ENCODE measurements at regions not wholly inside any gene's neighbourhood (a gene's known extent, or its start where the extent isn't known, plus 50 kb on each side); places are given as distances from the start of the nearest gene placed in this dataset.
"Not testable (repeated sequence)": the region's sequence is repeated elsewhere in the genome, so short reads cannot be mapped to it uniquely, and the experiment has no call there.

DNA sequence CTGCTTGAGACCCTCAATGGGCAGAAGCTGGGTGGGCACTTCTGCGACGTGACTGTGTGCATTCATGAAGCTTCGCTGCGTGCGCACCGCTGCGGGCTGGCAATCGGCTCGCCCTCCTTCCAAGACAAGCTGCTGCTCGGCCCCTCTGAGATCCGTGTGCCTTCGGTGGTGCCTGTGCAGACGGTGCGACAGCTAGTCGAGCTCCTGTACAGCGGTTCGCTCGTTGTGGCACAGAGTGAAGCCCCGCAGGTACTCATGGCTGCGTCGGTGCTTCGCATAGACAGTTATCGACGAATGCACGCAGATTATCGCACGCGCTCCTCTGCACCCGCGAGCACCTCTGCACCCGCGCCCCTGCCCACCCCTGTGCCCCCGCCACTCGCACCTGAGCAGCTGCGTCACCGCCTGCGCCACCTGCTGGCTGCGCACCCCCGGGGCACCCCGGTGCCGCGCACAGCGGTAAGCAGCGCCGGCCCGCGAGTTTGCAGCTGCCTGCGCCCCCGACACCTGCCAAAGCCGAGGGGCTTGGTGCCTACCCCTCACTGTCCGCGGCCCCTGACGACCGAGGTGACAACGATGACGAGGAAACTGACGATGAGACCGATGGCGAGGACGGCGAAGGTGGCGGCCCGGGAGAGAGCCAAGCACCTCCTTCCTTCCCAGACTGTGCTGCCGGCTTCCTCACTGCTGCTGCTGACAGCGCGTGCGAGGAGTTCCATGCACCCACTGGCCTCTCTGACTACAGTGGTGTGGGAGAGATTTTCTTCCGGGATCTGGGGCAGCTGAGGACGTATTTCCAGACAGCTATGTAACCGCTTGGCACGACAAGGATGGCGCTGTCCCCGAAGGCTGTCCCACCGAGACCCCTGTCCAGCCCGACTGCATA is 89.2 kb downstream of the LIMS4 start:
- not testable (repeated sequence) for H3K9me3 ChIP-seq (ENCODE audit: control insufficient read depth in 2 of 2, insufficient read depth in 1 of 2, low read depth in 1 of 2, low read length in 1 of 2); H3K27ac ChIP-seq (ENCODE audit: low read depth in 1 of 3, low read length in 2 of 3); H3K4me3 ChIP-seq (ENCODE audit: low read depth in 1 of 3, low read length in 3 of 3); H3K4me1 ChIP-seq (ENCODE audit: control insufficient read depth in 3 of 3, insufficient read depth in 2 of 3, low read depth in 1 of 3, low read length in 2 of 3); DNase-seq; H3K36me3 ChIP-seq (ENCODE audit: control insufficient read depth in 3 of 3, insufficient read depth in 2 of 3, low read depth in 1 of 3, low read length in 3 of 3); FAIRE-seq; H3K27me3 ChIP-seq (ENCODE audit: control insufficient read depth in 3 of 3, insufficient read depth in 3 of 3, low read length in 3 of 3)
- no CpG with 5 or more reads among the region's 75 CpGs for WGBS, 3 donors

DNA sequence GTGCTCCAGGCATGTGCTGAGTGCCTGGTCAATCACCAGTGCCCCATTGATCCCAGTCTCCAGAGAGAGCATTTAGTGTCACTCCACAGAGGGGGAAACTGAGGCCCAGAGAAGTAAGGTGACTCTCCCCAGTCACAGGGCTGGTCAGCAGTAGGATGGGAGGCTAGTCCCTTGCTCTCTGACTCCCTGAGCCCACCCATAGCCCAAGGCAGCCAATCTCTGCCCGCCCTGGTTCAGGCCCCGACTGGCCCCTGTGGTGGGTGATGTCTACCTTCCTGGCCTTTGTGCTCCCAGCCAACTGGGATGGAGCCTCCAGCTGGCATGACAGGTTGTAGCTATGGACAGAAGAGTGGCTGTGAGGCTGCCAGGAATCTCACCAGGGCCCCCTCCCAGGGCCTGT is 99.1 kb downstream of the LIMS4 start:
- not testable (repeated sequence) for DNase-seq; H3K27me3 ChIP-seq (ENCODE audit: control insufficient read depth in 3 of 3, insufficient read depth in 3 of 3, low read length in 3 of 3); H3K27ac ChIP-seq (ENCODE audit: low read depth in 1 of 3, low read length in 2 of 3); H3K4me3 ChIP-seq (ENCODE audit: low read depth in 1 of 3, low read length in 3 of 3); H3K9me3 ChIP-seq (ENCODE audit: control insufficient read depth in 2 of 2, insufficient read depth in 1 of 2, low read depth in 1 of 2, low read length in 1 of 2); H3K36me3 ChIP-seq (ENCODE audit: control insufficient read depth in 3 of 3, insufficient read depth in 2 of 3, low read depth in 1 of 3, low read length in 3 of 3); FAIRE-seq; H3K4me1 ChIP-seq (ENCODE audit: control insufficient read depth in 3 of 3, insufficient read depth in 2 of 3, low read depth in 1 of 3, low read length in 2 of 3)
- 94 to 100% (median 97%) methylated on average over 2 of the region's 2 CpGs for WGBS, 3 donors

DNA sequence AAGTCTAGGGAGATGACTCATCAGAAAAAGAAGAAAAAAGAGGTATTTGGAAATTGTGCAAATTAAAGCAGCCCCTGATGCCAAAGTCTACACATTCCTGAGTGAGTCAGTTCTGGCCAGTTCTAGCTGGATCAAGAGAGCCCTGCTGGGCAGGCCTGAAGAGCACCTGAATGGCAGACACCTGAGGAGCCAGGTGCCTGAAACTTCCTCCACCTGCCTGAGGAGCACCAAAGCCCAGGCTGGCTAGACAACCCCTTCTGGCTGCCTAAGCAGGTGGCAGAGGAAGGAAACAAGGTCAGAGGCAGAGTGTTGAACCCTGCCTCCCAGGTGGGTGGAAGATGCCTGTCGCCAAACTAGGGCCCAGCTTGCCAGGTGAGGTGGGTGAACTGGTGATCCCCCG is 101.0 kb downstream of the LIMS4 start:
- not testable (repeated sequence) for FAIRE-seq; H3K4me1 ChIP-seq (ENCODE audit: control insufficient read depth in 3 of 3, insufficient read depth in 2 of 3, low read depth in 1 of 3, low read length in 2 of 3); H3K4me3 ChIP-seq (ENCODE audit: low read depth in 1 of 3, low read length in 3 of 3); H3K27ac ChIP-seq (ENCODE audit: low read depth in 1 of 3, low read length in 2 of 3); H3K27me3 ChIP-seq (ENCODE audit: control insufficient read depth in 3 of 3, insufficient read depth in 3 of 3, low read length in 3 of 3); DNase-seq; H3K9me3 ChIP-seq (ENCODE audit: control insufficient read depth in 2 of 2, insufficient read depth in 1 of 2, low read depth in 1 of 2, low read length in 1 of 2); H3K36me3 ChIP-seq (ENCODE audit: control insufficient read depth in 3 of 3, insufficient read depth in 2 of 3, low read depth in 1 of 3, low read length in 3 of 3)
- WGBS, 3 donors, result 29 to 67% (median 38%) methylated on average over 1 to 2 of the region's 2 CpGs

DNA sequence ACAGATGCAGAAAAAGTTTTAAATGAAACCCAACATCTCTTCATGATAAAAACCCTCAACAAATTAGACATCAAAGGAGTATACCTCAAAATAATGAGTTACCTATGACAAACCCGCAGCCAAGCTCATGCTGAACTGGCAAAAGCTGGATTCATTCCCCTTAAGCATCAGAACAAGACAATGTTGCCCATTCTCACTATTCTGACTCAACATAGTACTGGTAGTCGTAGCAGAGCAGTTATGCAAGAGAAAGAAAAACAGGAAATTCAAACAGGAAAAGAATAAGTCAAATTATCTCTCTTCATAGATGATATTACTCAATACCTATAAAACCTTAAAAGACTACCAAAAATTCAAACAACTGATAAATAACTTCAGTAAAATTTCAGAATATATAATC is 115.0 kb downstream of the LIMS4 start:
- not testable (repeated sequence) for H3K9me3 ChIP-seq (ENCODE audit: control insufficient read depth in 2 of 2, insufficient read depth in 1 of 2, low read depth in 1 of 2, low read length in 1 of 2); FAIRE-seq; H3K4me1 ChIP-seq (ENCODE audit: control insufficient read depth in 3 of 3, insufficient read depth in 2 of 3, low read depth in 1 of 3, low read length in 2 of 3); H3K27ac ChIP-seq (ENCODE audit: low read depth in 1 of 3, low read length in 2 of 3); DNase-seq; H3K36me3 ChIP-seq (ENCODE audit: control insufficient read depth in 3 of 3, insufficient read depth in 2 of 3, low read depth in 1 of 3, low read length in 3 of 3); H3K4me3 ChIP-seq (ENCODE audit: low read depth in 1 of 3, low read length in 3 of 3); H3K27me3 ChIP-seq (ENCODE audit: control insufficient read depth in 3 of 3, insufficient read depth in 3 of 3, low read length in 3 of 3)
- WGBS, 3 donors, result no CpG with 5 or more reads among the region's 2 CpGs

DNA sequence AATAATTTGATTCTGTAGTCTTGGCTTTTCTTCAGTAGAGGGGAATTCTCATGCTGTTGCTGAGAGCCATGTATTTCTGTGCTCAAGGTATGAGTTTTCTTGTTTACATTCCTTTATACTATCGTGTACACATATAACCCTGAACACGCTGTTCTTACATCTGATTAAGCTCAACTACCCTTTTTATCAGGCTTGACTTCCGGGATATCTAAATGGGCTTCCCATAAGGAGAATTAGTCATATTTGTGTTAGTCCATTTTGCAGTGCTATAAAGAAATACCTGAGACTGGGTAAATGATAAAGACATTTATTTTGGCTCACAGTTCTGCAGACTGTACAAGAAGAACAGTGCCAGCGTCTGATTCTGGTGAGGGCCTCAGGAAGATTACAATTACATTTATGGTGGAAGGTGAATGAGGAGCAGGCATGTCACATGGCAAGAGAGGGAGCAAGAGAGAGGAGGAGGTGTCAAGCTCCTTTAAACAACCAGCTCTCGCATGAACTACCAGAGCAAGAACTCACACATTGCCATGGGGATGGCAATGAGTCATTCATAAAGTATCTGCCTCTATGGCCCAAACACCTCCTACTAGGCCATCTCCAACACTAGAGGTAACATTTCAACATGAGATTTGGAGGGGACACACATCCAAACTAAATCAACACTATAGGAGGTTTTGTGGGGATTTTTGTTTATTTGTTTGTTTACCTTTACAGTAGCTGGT is 118.2 kb downstream of the LIMS4 start:
- H3K27me3 ChIP-seq (ENCODE audit: control insufficient read depth in 3 of 3, insufficient read depth in 3 of 3, low read length in 3 of 3); H3K9me3 ChIP-seq (ENCODE audit: control insufficient read depth in 2 of 2, insufficient read depth in 1 of 2, low read depth in 1 of 2, low read length in 1 of 2); DNase-seq; H3K4me3 ChIP-seq (ENCODE audit: low read depth in 1 of 3, low read length in 3 of 3); H3K4me1 ChIP-seq (ENCODE audit: control insufficient read depth in 3 of 3, insufficient read depth in 2 of 3, low read depth in 1 of 3, low read length in 2 of 3); H3K27ac ChIP-seq (ENCODE audit: low read depth in 1 of 3, low read length in 2 of 3); H3K36me3 ChIP-seq (ENCODE audit: control insufficient read depth in 3 of 3, insufficient read depth in 2 of 3, low read depth in 1 of 3, low read length in 3 of 3): not testable (repeated sequence)
- no CpG with 5 or more reads among the region's 5 CpGs for WGBS, 3 donors
- peak; percentile 72 for FAIRE-seq

DNA sequence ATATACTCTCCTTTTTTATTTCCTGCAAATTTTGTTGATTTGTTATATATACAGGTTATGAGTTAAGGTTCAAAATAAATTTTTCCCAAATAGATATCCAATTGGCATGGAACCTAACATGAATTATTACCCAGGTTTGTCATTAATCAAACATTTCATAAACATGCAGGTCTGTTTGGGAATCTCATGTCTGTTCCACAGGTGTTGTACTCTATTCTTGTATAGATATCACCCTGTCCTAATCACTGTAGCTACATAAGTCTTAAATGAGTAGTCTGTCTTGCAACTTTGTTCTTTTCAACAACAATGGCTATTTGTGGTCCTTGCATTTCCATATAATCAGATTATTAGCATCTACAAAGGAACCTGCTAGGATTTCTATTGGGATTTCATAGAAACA is 121.9 kb downstream of the LIMS4 start:
- not testable (repeated sequence) for DNase-seq; H3K27me3 ChIP-seq (ENCODE audit: control insufficient read depth in 3 of 3, insufficient read depth in 3 of 3, low read length in 3 of 3); H3K9me3 ChIP-seq (ENCODE audit: control insufficient read depth in 2 of 2, insufficient read depth in 1 of 2, low read depth in 1 of 2, low read length in 1 of 2); H3K36me3 ChIP-seq (ENCODE audit: control insufficient read depth in 3 of 3, insufficient read depth in 2 of 3, low read depth in 1 of 3, low read length in 3 of 3); H3K4me1 ChIP-seq (ENCODE audit: control insufficient read depth in 3 of 3, insufficient read depth in 2 of 3, low read depth in 1 of 3, low read length in 2 of 3); H3K27ac ChIP-seq (ENCODE audit: low read depth in 1 of 3, low read length in 2 of 3); FAIRE-seq; H3K4me3 ChIP-seq (ENCODE audit: low read depth in 1 of 3, low read length in 3 of 3)

DNA sequence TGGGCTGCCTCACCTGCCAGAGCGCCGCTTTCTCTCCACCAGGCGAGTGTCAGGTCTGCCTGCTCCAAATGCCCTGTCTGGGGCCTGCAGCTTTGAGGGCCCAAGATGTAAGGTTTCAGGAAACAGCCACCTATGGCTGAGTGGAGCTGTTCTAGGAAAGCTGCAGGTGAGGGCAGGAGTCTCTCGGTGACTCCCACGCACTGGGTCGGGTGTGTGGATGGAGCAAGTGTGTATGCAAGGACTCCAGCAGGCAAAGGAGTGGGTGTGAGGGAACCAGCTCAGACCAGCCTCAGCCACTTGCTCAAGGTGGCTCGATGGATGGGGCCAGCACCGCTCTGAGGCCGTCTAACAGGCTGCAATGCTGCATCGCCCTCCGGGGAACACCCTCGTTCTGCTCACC is 123.7 kb downstream of the LIMS4 start:
- H3K9me3 ChIP-seq (ENCODE audit: control insufficient read depth in 2 of 2, insufficient read depth in 1 of 2, low read depth in 1 of 2, low read length in 1 of 2); H3K4me3 ChIP-seq (ENCODE audit: low read depth in 1 of 3, low read length in 3 of 3); H3K27ac ChIP-seq (ENCODE audit: low read depth in 1 of 3, low read length in 2 of 3); FAIRE-seq; H3K4me1 ChIP-seq (ENCODE audit: control insufficient read depth in 3 of 3, insufficient read depth in 2 of 3, low read depth in 1 of 3, low read length in 2 of 3); DNase-seq; H3K36me3 ChIP-seq (ENCODE audit: control insufficient read depth in 3 of 3, insufficient read depth in 2 of 3, low read depth in 1 of 3, low read length in 3 of 3); H3K27me3 ChIP-seq (ENCODE audit: control insufficient read depth in 3 of 3, insufficient read depth in 3 of 3, low read length in 3 of 3): not testable (repeated sequence)
- WGBS, 3 donors, result 83 to 92% (median 84%) methylated on average over 2 to 3 of the region's 12 CpGs

DNA sequence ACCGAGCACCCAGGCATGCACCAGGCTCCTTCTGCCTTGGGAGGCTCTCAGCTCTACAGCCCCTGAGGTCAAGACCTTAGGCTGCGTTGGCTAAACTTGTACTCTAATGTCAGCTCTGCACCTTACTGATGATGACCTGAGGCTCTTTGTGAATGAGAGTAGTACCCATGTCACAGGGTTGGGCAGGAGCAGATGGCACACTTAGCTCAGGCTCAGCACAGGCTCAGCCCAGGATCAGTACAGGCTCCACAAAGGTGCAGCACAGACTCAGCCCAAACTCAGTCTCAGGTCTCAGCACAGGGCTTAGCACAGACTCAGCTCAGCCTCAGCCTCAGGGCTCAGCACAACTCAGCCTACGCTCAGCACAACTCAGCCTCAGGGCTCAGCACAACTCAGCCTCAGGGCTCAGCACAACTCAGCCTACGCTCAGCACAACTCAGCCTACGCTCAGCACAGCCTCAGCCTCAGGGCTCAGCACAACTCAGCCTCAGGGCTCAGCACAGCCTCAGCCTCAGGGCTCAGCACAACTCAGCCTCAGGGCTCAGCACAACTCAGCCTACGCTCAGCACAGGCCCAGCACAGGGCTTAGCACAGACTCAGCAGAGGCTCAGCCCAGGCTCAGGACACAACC is 128.1 kb downstream of the LIMS4 start:
- FAIRE-seq; H3K4me3 ChIP-seq (ENCODE audit: low read depth in 1 of 3, low read length in 3 of 3); H3K4me1 ChIP-seq (ENCODE audit: control insufficient read depth in 3 of 3, insufficient read depth in 2 of 3, low read depth in 1 of 3, low read length in 2 of 3); H3K27me3 ChIP-seq (ENCODE audit: control insufficient read depth in 3 of 3, insufficient read depth in 3 of 3, low read length in 3 of 3); H3K9me3 ChIP-seq (ENCODE audit: control insufficient read depth in 2 of 2, insufficient read depth in 1 of 2, low read depth in 1 of 2, low read length in 1 of 2); H3K27ac ChIP-seq (ENCODE audit: low read depth in 1 of 3, low read length in 2 of 3); H3K36me3 ChIP-seq (ENCODE audit: control insufficient read depth in 3 of 3, insufficient read depth in 2 of 3, low read depth in 1 of 3, low read length in 3 of 3); DNase-seq: not testable (repeated sequence)
- 89 to 99% (median 93%) methylated on average over 1 to 5 of the region's 6 CpGs for WGBS, 3 donors

Measured in small intestine (tissue), 7 donors.